HepG2 (cell line): ENCODE measurements at regions not wholly inside any gene's neighbourhood (a gene's known extent, or its start where the extent isn't known, plus 50 kb on each side); places are given as distances from the start of the nearest gene placed in this dataset.

ENCODE experiments used
- IRF2 ChIP-seq: IDR thresholded peaks from 2 replicates; pipeline ENCODE4 v1.6.1; 2018; ENCODE audit warnings: missing genetic modification reagents, missing compliant biosample characterization
- KDM4B ChIP-seq: sonication (generic); formaldehyde crosslinking; IDR thresholded peaks from 2 replicates; pipeline ENCODE4 v1.4.0; 2020; ENCODE audit warnings: missing genetic modification reagents
- PTBP1 ChIP-seq: fragments of 200-400 bp; formaldehyde crosslinking; IDR thresholded peaks from 2 replicates; pipeline ENCODE4 v1.6.1; 2018; ENCODE audit warnings: low read length, low read depth; ENCODE audit not compliant: poor library complexity, severe bottlenecking
- SMAD1 ChIP-seq: sonication (generic); formaldehyde crosslinking; IDR thresholded peaks from 2 replicates; pipeline ENCODE4 v1.4.0; 2020; ENCODE audit warnings: missing genetic modification reagents, low read depth, mild to moderate bottlenecking, borderline replicate concordance
- ZMYM3 ChIP-seq: sonication (generic); formaldehyde crosslinking; IDR thresholded peaks from 2 replicates; pipeline ENCODE4 v1.5.1; 2020; ENCODE audit warnings: mild to moderate bottlenecking, missing genetic modification reagents

GRCh38 chr21:43322805-43323204 lies 104.1 kb downstream of the SIK1 start:
- TF ChIP-seq ZMYM3 (CRISPR knock-in tag) (peak; percentile 15; the same call in 1 of the 2 replicates), IRF2 (CRISPR knock-in tag) (no peak), PTBP1 (no peak), KDM4B (CRISPR knock-in tag) (no peak), SMAD1 (CRISPR knock-in tag) (no peak)
